Liver (tissue), 3 donors: ENCODE measurements at regions not wholly inside any gene's neighbourhood (a gene's known extent, or its start where the extent isn't known, plus 50 kb on each side); places are given as distances from the start of the nearest gene placed in this dataset.

Experiments
- ATF3 ChIP-seq: IDR thresholded peaks from 2 replicates; pipeline ENCODE4 v1.6.1; 2016; ENCODE audit warnings: antibody characterized with exemption
- CTCF ChIP-seq: fragments of 150-350 bp; IDR thresholded peaks from 2 replicates; pipeline ENCODE4 v1.5.1; 2017; ENCODE audit warnings: improper control_type of control experiment, low read depth, low read length; ENCODE audit not compliant: missing input control
- EGR1 ChIP-seq, 2 donors: IDR thresholded peaks; 2 replicates each; pipeline ENCODE4 v1.6.1; 2016 to 2018; ENCODE audit warnings: antibody characterized with exemption in 2 of 2, low read depth in 2 of 2
- GABPA ChIP-seq, 2 donors: IDR thresholded peaks in 1 of 2; conservative IDR thresholded peaks in 1 of 2; 2 replicates each; pipeline ENCODE4 v1.6.1; 2016; ENCODE audit warnings: antibody characterized with exemption in 2 of 2, mild to moderate bottlenecking in 1 of 2, moderate library complexity in 1 of 2
- HNF4A ChIP-seq, 2 donors: conservative IDR thresholded peaks; 2 replicates each; pipeline ENCODE4 v1.6.1; 2016; ENCODE audit warnings: antibody characterized with exemption in 2 of 2, mild to moderate bottlenecking in 2 of 2
- HNF4G ChIP-seq: IDR thresholded peaks from 2 replicates; pipeline ENCODE4 v1.6.1; 2016; ENCODE audit warnings: antibody characterized with exemption
- JUND ChIP-seq, 2 donors: IDR thresholded peaks; 2 replicates each; pipeline ENCODE4 v1.6.1; 2016; ENCODE audit warnings: antibody characterized with exemption in 2 of 2
- MAX ChIP-seq: IDR thresholded peaks from 2 replicates; pipeline ENCODE4 v1.6.1; 2016; ENCODE audit warnings: antibody characterized with exemption
- NR2F2 ChIP-seq: IDR thresholded peaks from 2 replicates; pipeline ENCODE4 v1.6.1; 2016; ENCODE audit warnings: antibody characterized with exemption
- RAD21 ChIP-seq, 2 donors: IDR thresholded peaks; 2 replicates each; pipeline ENCODE4 v1.6.1; 2016; ENCODE audit warnings: antibody characterized with exemption in 2 of 2, mild to moderate bottlenecking in 2 of 2
- REST ChIP-seq: IDR thresholded peaks from 2 replicates; pipeline ENCODE4 v1.6.1; 2016; ENCODE audit warnings: antibody characterized with exemption, mild to moderate bottlenecking
- SP1 ChIP-seq: IDR thresholded peaks from 2 replicates; pipeline ENCODE4 v1.6.1; 2018; ENCODE audit warnings: antibody characterized with exemption, mild to moderate bottlenecking
- TAF1 ChIP-seq: conservative IDR thresholded peaks from 2 replicates; pipeline ENCODE4 v1.6.1; 2016; ENCODE audit warnings: antibody characterized with exemption, mild to moderate bottlenecking
- ZBTB33 ChIP-seq: IDR thresholded peaks from 2 replicates; pipeline ENCODE4 v1.6.1; 2016; ENCODE audit warnings: antibody characterized with exemption
- donor health status: healthy.
- donor health status: healthy.

GRCh38 chr9:23314247-23314646 is 511.8 kb downstream of the ELAVL2 start:
- TF ChIP-seq CTCF (no peak), HNF4G (no peak), ATF3 (no peak), JUND (IDR thresholded peaks at IDR 0.05) (no peak), GABPA (IDR thresholded peaks at IDR 0.05 in 1 of 2, conservative IDR thresholded peaks at IDR 0.05 in 1 of 2) (no peak), RAD21 (IDR thresholded peaks at IDR 0.05) (no peak), NR2F2 (no peak), REST (no peak), SP1 (no peak), MAX (no peak), ZBTB33 (no peak), TAF1 (no peak), HNF4A (conservative IDR thresholded peaks at IDR 0.05) (no peak), EGR1 (IDR thresholded peaks at IDR 0.05; ENCODE audit: low read depth in 2 of 2) (no peak)
